ENCODE measurements at regions not wholly inside any gene's neighbourhood (a gene's known extent, or its start where the extent isn't known, plus 50 kb on each side); places are given as distances from the start of the nearest gene placed in this dataset.

DNA sequence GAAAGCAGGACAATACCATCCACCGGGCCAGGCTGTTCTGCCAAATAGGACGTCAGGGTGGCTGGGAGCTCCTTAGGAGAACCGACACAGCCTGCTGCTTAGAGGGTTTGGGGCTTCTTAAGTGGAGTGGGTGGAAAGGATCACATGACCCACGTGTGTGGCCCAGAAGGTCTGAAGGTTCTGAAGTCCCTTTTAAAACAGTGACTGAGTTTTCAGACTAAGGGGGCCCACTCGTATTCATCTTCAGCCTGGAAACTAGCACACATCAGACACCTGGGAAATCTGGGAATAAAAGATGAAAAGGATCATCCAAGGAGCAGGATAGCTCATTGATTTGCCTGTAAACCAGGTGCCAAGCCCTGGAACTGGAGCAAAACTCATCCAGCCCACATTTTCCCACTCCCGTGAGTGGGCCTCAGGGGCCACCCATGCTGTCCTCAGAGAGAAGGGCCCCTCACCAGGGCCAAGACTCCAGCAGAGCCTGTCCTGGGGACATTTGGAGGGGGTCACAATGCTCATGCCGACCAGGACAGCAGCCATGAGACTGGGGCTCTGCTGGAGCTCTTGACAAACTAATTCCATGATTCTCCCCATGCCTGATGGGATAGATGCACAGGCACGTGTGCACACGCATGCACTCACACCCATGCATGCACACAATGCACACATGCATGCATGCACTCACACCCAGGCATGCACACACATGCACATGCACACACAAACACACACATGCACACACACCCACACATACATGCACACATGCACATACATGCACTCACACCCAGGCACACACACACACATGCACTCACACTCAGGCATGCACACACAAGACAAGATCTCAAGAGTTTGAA, 168.8 kb upstream of the PPP2R2D start:
- ATAC-seq (replicated peaks), result no peak
- Mint-ChIP-seq H3K27ac (no peak overlapping the region), H3K9me3 (peaks cover 3% of the 10 kb centered on the region in 2 donors), H3K27me3 (peaks cover 14 to 15% of the 10 kb centered on the region in 2 donors), H3K4me3 (no peak overlapping the region), H3K36me3 (no peaks in the 10 kb centered on the region), H3K4me1 (peaks cover 0 to 3% of the 10 kb centered on the region in 2 donors)
- no peak for DNase-seq

DNA sequence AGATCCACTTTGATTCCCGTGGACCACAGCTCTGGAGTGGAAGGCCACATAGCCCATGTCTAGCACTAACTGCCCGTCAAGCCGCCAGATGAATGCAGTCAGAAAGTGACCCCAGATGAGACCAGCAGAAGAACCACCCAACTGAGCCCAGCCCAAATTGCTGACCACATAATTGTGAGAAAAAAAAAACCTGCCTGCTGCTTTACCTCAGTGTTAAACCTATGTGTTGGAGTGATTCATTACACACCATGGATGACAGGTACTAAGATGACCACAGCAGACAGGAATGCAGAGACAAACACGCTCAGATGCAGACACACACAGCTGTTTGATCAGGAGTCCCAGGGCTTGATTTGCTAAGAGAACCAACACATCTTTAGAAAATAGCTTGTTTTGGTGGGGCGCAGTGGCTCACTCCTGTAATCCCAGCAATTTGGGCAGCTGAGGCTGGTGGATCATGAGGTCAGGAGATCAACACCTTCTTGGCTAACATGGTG, 168.1 kb upstream of the PPP2R2D start:
- peaks cover 3% of the 10 kb centered on the region in 2 donors for H3K9me3 Mint-ChIP-seq
- H3K27ac Mint-ChIP-seq, result no peak overlapping the region
- H3K4me1 Mint-ChIP-seq, result no peaks in the 10 kb centered on the region
- no peaks in the 10 kb centered on the region for H3K36me3 Mint-ChIP-seq
- no peak overlapping the region for H3K4me3 Mint-ChIP-seq
- H3K27me3 Mint-ChIP-seq, result peaks cover 7 to 13% of the 10 kb centered on the region in 2 donors
- ATAC-seq (replicated peaks), result no peak
- DNase-seq, result no peak

DNA sequence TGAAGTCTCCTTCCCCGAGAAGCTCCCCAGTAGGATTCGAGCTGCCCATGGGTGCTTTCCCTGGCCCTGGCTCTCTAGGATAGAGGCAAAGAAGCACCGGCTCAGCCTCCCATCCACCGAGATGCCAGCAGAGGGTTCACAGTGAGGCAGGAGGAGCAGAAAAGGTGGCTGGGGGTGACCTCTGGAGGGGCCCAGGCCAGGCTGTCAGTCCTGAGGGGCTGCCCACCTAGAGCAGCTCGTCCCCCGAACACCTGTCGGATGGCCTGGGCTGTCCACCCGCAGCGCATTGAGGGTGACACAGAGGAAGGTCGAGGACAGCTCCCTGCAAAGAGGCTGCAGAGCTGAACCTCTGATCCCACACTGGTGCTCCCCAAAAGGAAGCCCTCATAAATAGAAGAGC, 167.2 kb upstream of the PPP2R2D start:
- Mint-ChIP-seq H3K27ac (no peak overlapping the region), H3K36me3 (no peaks in the 10 kb centered on the region), H3K27me3 (peaks cover 10 to 22% of the 10 kb centered on the region in 2 donors), H3K9me3 (peaks cover 3% of the 10 kb centered on the region in 2 donors), H3K4me1 (peaks cover 1 to 6% of the 10 kb centered on the region in 2 donors), H3K4me3 (no peak overlapping the region)
- ATAC-seq (replicated peaks) (no peak), DNase-seq (no peak)

DNA sequence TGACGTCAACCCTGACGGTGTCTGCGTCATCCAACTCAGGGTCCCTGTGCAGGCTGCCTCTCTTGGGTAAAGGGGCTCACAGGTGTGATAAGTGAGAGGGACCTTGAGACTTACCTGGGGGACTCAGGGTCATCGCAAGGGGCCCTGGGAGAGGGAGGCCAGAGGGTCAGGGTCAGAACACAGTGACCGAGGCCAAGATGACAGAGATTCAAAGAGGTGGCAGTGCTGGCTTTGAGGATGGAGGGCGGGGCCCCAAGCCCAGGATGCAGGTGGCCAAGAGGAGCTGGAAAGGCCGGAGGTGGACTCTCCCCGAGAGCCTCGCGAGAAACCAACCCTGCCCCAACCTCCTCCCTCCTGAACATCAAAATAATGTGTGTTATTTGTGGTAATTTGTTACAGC, 165.2 kb upstream of the PPP2R2D start:
- Mint-ChIP-seq H3K27me3 (peaks cover 16 to 35% of the 10 kb centered on the region in 2 donors), H3K27ac (no peak overlapping the region), H3K4me1 (peaks cover 8 to 17% of the 10 kb centered on the region in 2 donors), H3K4me3 (no peak overlapping the region), H3K9me3 (peaks cover 10 to 14% of the 10 kb centered on the region in 2 donors), H3K36me3 (peaks cover 0 to 3% of the 10 kb centered on the region in 2 donors)
- no peak for ATAC-seq (replicated peaks)
- no peak for DNase-seq

DNA sequence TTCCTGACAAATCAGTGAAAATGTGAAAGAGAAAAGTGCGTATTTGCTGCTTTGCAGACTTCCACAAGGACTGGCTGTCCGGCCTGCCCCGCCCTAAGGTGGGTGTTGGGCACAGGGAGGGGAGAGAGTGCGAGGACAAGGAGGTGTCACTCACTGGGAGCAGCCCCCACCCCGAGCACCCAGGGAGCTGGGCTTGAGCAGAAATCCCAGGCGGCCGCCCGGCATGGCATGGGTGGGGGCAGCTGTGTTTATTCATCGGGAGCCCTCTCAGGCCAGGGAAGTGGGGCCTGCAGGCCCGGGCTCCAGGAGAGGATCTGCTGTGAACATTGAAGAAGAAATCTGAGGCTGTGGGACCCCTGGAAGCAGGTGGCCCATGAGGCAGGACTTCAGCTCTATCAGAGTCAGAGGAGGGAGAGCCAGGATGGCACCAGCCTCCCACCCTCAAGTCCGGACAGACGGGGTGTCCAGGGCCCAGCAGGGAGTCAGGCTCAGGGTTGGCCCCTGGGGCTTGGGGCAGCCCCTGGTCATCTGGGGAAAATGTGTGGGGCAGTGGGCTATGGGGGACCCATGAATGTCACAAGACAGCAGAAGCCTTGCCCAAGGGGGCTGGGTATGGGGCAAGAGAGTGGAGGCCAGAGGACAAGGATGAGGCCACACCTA, 164.4 kb upstream of the PPP2R2D start:
- Mint-ChIP-seq H3K4me3 (no peak overlapping the region), H3K4me1 (peaks cover 8 to 18% of the 10 kb centered on the region in 2 donors), H3K9me3 (peaks cover 10 to 14% of the 10 kb centered on the region in 2 donors), H3K27ac (peak overlapping the region; percentile 37), H3K36me3 (peaks cover 0 to 3% of the 10 kb centered on the region in 2 donors), H3K27me3 (peaks cover 16 to 35% of the 10 kb centered on the region in 2 donors)
- DNase-seq, result no peak
- ATAC-seq (replicated peaks), result no peak

DNA sequence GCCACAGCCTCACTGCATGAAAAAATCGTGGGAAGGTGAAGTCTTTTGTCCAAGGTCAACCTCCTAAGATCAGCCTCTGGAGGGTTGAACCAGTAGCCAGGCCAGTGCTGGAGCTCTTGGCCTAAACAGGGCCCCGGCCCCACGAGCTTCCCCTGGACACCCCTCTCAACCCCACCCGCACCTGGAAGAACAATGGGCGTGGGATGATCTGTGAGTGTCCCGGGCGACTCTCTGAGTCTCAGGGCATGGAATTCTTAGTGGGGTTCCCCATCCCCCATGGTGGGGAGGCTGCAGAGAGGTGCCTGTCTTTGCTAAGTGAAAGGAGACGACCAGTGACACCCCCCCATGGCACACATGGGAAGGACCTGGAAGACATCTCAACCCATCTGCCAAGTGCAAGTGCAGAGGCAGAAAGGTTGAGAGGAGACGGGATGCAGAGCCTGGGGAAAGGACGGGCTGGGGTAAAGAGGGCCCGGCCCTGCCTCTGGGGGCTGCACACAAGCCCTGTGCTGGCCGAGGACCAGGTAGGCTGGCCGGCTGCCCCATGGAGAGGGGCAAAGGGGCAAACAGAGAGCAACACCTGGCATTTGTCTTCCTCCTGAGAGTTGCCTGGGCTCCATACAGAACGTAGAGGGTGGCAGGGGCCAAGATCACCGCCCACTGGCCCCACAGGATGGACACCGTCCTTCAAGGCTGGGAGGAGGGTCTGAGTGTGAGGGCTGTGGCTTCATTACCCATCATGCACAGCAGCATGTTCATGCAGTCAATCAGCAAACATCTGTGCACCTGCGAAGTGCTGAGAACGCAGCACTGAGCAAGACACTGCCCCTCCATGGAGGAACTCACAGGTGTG, 163.0 kb upstream of the PPP2R2D start:
- peaks cover 12 to 31% of the 10 kb centered on the region in 2 donors for H3K4me1 Mint-ChIP-seq
- H3K4me3 Mint-ChIP-seq, result no peak overlapping the region
- peaks cover 0 to 3% of the 10 kb centered on the region in 2 donors for H3K36me3 Mint-ChIP-seq
- no peak overlapping the region for H3K27ac Mint-ChIP-seq
- no peak for ATAC-seq (replicated peaks)
- H3K27me3 Mint-ChIP-seq, result peaks cover 16 to 35% of the 10 kb centered on the region in 2 donors
- no peak for DNase-seq
- peaks cover 7 to 11% of the 10 kb centered on the region in 2 donors for H3K9me3 Mint-ChIP-seq

DNA sequence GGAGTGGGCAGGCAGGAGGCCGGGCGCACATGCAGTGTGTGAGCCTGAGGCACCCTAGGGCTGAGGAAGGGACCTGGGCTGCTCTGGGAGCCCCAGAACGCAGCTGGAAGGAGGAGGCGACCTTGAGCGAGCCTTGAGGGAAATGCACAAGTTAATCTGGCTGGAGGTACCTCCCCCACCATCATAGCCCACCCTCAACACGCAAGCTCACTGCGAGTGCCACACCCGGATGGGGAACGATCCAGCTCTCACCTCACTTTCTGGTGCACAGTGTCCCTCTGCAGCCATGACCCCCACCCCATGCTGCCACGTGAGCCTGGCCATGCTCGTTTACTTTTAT, 162.4 kb upstream of the PPP2R2D start:
- peaks cover 14 to 37% of the 10 kb centered on the region in 2 donors for H3K4me1 Mint-ChIP-seq
- H3K9me3 Mint-ChIP-seq, result peaks cover 7 to 11% of the 10 kb centered on the region in 2 donors
- ATAC-seq (replicated peaks) (no peak), DNase-seq (no peak)
- H3K27ac Mint-ChIP-seq, result no peak overlapping the region
- H3K27me3 Mint-ChIP-seq, result peaks cover 16 to 35% of the 10 kb centered on the region in 2 donors
- H3K4me3 Mint-ChIP-seq, result no peak overlapping the region
- peaks cover 0 to 3% of the 10 kb centered on the region in 2 donors for H3K36me3 Mint-ChIP-seq

DNA sequence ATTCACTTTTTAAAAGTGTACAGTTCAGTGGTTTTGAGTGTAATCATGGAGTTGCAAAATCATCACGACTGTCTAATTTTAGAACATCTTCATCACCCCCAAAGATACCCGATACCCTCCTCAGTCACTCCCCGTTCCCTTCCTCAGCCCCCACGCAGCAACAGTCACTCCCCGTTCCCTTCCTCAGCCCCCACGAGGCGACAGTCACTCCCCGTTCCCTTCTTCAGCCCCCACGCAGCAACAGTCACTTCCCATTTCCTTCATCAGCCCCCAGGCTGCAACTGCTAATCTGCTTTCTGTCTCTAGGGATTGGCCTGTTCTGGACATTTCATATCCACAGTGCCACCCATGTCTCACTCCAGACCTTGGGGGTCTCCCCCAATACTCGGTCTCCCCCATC, 161.6 kb upstream of the PPP2R2D start:
- peaks cover 25 to 39% of the 10 kb centered on the region in 2 donors for H3K27me3 Mint-ChIP-seq
- H3K4me1 Mint-ChIP-seq, result peaks cover 22 to 45% of the 10 kb centered on the region in 2 donors
- peaks cover 7 to 11% of the 10 kb centered on the region in 2 donors for H3K9me3 Mint-ChIP-seq
- ATAC-seq (replicated peaks), result no peak
- H3K27ac Mint-ChIP-seq, result no peak overlapping the region
- H3K36me3 Mint-ChIP-seq, result peaks cover 0 to 3% of the 10 kb centered on the region in 2 donors
- no peak for DNase-seq
- peak overlapping the region in 1 of 2 donors; percentile 2 for H3K4me3 Mint-ChIP-seq

DNA sequence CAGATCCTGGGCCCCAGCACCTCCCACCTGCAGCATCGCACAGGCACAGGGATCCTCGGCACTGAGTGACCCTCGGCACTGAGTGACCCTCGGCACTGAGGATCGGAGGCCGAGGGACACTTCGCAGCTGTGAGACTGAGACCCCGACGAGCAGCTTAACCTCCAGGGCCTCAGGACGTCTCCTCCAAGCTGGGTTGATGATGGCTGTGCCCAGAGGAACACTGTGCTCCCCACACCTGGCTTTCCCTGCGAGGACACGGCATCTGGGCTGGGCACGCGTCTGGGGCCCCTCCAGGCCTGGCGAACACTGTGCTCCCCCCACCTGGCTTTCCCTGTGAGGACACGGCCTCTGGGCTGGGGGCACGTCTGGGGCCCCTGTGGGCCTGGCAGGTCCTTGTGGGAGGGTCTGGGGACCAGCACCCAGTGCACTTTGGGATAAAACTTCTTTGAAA, 158.3 kb upstream of the PPP2R2D start:
- ATAC-seq (replicated peaks) (no peak), DNase-seq (no peak)
- H3K27ac Mint-ChIP-seq, result peak overlapping the region; percentile 43
- H3K4me1 Mint-ChIP-seq, result peaks cover 33 to 62% of the 10 kb centered on the region in 2 donors
- no peak overlapping the region for H3K4me3 Mint-ChIP-seq
- H3K9me3 Mint-ChIP-seq, result peaks cover 7 to 11% of the 10 kb centered on the region in 2 donors
- peaks cover 0 to 3% of the 10 kb centered on the region in 2 donors for H3K36me3 Mint-ChIP-seq
- H3K27me3 Mint-ChIP-seq, result peaks cover 50 to 52% of the 10 kb centered on the region in 2 donors

DNA sequence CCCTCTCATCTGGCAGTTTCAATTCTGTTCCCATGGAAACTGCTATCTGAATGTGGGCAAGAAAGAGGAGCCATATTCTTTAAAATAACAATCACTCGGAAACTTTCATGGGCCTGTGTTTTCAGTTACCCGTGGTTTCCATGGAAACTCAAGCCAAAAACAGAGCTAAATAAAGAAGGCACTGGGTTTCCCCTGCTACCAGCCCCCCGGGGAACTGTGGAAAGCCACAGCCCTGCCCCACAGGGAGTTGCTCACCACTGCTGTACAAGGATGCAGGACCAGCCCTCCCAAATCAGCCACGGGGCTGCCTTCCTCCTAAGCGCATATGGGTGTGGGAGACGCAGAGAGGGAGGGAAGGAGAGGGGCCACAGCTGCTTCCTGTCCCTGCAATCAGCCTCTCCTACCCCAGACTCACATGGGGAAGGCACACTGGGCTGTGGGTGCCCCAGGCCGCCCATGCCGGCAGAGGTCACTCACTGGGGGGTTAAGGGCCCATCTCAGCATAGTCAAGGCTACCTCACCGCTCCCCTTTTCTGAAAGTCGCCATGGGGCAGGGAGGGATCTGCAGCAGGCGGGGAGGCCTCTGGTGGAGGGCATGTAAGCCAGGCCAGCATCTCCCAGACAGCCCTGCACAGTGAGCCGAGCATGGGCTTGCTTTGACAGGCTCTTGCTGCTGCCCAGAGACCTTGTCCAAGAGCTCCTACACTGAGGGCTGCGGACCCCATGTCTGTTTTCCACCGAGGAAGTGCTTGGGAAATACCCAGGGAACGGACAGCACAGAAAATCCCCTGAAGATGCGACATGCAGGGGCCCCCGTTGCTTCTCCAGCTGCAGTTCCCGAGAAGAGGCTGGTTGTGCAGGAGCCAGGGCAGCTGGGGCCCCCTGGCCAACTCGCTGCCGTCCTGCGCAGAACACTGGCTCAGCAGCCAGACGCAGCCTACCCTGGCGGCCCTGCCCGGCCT, 157.3 kb upstream of the PPP2R2D start:
- DNase-seq, result peak; percentile 82

DNA sequence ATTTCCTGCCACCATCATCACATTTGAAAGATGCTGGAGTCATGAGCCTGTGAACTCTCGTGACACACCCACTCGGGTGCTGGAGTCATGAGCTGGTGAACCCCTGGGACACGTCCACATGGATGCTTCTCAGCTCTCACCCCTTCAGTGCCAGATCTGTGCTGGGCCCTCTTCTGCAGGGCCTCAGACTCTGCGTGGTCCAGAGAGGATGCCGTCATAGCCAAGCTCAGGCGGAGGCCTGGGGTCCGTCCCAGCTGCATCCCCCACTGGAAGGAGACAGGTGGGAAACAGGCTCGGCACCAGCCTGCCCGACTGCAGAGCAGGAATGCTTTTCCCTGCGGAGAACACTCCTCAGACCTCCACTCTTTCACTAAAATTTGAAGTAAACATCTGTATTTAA, 156.5 kb upstream of the PPP2R2D start:
- Mint-ChIP-seq H3K4me1 (peaks cover 35 to 61% of the 10 kb centered on the region in 2 donors), H3K27me3 (peaks cover 46 to 48% of the 10 kb centered on the region in 2 donors), H3K4me3 (peak overlapping the region; percentile 4 to 64), H3K9me3 (peaks cover 7 to 8% of the 10 kb centered on the region in 2 donors), H3K27ac (no peak overlapping the region), H3K36me3 (peaks cover 0 to 3% of the 10 kb centered on the region in 2 donors)
- DNase-seq, result no peak
- ATAC-seq (replicated peaks), result no peak

More for the DNA sequence above, 157.3 kb upstream of the PPP2R2D start:
- Mint-ChIP-seq H3K27ac (peak overlapping the region; percentile 66), H3K4me1 (peaks cover 34 to 60% of the 10 kb centered on the region in 2 donors), H3K36me3 (peaks cover 0 to 3% of the 10 kb centered on the region in 2 donors), H3K4me3 (peak overlapping the region; percentile 4 to 64), H3K9me3 (peaks cover 7 to 11% of the 10 kb centered on the region in 2 donors), H3K27me3 (peaks cover 48 to 50% of the 10 kb centered on the region in 2 donors)
- ATAC-seq (replicated peaks), result peak; percentile 91 to 93

DNA sequence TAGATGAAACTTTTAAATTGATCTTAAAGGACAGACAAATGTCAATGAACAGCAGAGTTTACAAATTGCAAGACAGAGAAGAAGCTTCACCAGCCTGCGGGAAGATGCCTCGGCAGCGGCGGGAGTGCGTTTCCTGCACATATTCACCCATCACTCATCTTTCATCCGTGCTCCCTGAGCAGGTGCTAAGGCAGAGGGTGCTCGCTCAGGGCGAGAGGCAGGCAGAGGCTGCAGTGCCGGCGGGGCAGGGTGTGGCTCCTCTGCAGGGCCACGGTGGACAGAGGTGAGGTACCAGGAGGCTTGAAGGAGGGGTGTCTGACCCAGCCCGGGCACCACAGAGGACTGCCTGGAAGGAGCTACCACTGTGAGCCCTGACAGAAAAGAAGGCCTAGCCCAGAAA, 155.2 kb upstream of the PPP2R2D start:
- DNase-seq, result no peak
- no peaks in the 10 kb centered on the region for H3K9me3 Mint-ChIP-seq
- no peak overlapping the region for H3K27ac Mint-ChIP-seq
- H3K27me3 Mint-ChIP-seq, result peaks cover 39 to 43% of the 10 kb centered on the region in 2 donors
- ATAC-seq (replicated peaks), result no peak
- no peak overlapping the region for H3K4me3 Mint-ChIP-seq
- H3K36me3 Mint-ChIP-seq, result no peaks in the 10 kb centered on the region
- H3K4me1 Mint-ChIP-seq, result peaks cover 31 to 58% of the 10 kb centered on the region in 2 donors

DNA sequence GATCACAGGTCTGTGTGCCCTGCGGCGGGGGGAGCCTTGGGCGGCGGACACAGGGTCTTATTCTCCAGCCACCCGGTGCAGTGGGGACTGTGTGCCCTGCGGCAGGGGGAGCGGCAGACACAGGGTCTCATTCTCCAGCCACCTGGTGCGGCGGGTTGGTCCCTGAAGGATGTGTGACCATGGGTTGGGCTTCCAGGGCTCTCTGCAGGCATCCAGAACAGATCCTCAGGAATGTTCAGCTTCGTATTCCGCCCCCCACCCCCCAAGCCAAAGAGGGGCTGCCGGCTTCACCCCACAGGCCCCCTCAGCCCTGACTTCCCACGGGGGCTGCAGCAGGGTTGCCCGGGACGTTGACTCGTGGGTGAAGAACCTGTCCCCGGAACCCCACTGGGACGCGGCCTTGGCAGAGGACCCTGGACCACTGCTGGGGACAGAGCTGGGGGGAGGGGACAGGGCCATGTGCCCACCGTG, 154.5 kb upstream of the PPP2R2D start:
- Mint-ChIP-seq H3K4me1 (peaks cover 31 to 58% of the 10 kb centered on the region in 2 donors), H3K9me3 (no peaks in the 10 kb centered on the region), H3K36me3 (no peaks in the 10 kb centered on the region), H3K27me3 (peaks cover 40 to 43% of the 10 kb centered on the region in 2 donors), H3K27ac (no peak overlapping the region), H3K4me3 (no peak overlapping the region)
- DNase-seq (no peak), ATAC-seq (replicated peaks) (no peak)
